Glutamatergic neuron (in vitro differentiated cells): ENCODE measurements at regions not wholly inside any gene's neighbourhood (a gene's known extent, or its start where the extent isn't known, plus 50 kb on each side); places are given as distances from the start of the nearest gene placed in this dataset.

Experiments
- DNase-seq: peaks from one replicate; pipeline ENCODE4 v3.0.0; 2022
- H3K27ac Mint-ChIP-seq: one replicate; pipeline ENCODE4 v1.8.0; 2020; ENCODE audit warnings: mild to moderate bottlenecking, mixed read lengths, inconsistent platforms; ENCODE audit not compliant: unreplicated experiment
- H3K27me3 Mint-ChIP-seq: one replicate; pipeline ENCODE4 v1.8.0; 2020; ENCODE audit warnings: mild to moderate bottlenecking, moderate library complexity, mixed read lengths, inconsistent platforms; ENCODE audit not compliant: unreplicated experiment
- H3K36me3 Mint-ChIP-seq: one replicate; pipeline ENCODE4 v1.8.0; 2020; ENCODE audit warnings: mild to moderate bottlenecking, mixed read lengths, inconsistent platforms; ENCODE audit not compliant: unreplicated experiment
- H3K4me1 Mint-ChIP-seq: one replicate; pipeline ENCODE4 v1.8.0; 2020; ENCODE audit warnings: mild to moderate bottlenecking, low read depth, mixed read lengths, inconsistent platforms; ENCODE audit not compliant: unreplicated experiment
- H3K4me3 Mint-ChIP-seq: one replicate; pipeline ENCODE4 v1.8.0; 2020; ENCODE audit warnings: mild to moderate bottlenecking, mixed read lengths, inconsistent platforms; ENCODE audit not compliant: unreplicated experiment
- H3K9me3 Mint-ChIP-seq: one replicate; pipeline ENCODE4 v1.8.0; 2020; ENCODE audit warnings: mild to moderate bottlenecking, moderate library complexity, mixed read lengths, inconsistent platforms; ENCODE audit not compliant: unreplicated experiment
- CTCF ChIP-seq: fragments of 200-600 bp; sonication (generic); IDR thresholded peaks from one replicate; pipeline ENCODE4 v1.5.0; 2021; ENCODE audit not compliant: partially characterized antibody, unreplicated experiment

- H3K27ac Mint-ChIP-seq, result no peak overlapping the region
- peaks cover 4% of the 10 kb centered on the region for H3K36me3 Mint-ChIP-seq
- DNase-seq, result no peak
- H3K4me1 Mint-ChIP-seq, result no peaks in the 10 kb centered on the region
- H3K9me3 Mint-ChIP-seq, result peaks cover 7% of the 10 kb centered on the region
- H3K4me3 Mint-ChIP-seq, result no peak overlapping the region
- peaks cover 4% of the 10 kb centered on the region for H3K27me3 Mint-ChIP-seq
- no peak for TF ChIP-seq CTCF
Observed at GRCh38 chr11:10991393-10991792, 133.5 kb upstream of the ZBED5 start.

GRCh38 chr11:10990637-10991193, 132.9 kb upstream of the ZBED5 start:
- peaks cover 4% of the 10 kb centered on the region for H3K27me3 Mint-ChIP-seq
- no peak overlapping the region for H3K27ac Mint-ChIP-seq
- DNase-seq, result no peak
- peaks cover 7% of the 10 kb centered on the region for H3K9me3 Mint-ChIP-seq
- no peak overlapping the region for H3K4me3 Mint-ChIP-seq
- peaks cover 4% of the 10 kb centered on the region for H3K36me3 Mint-ChIP-seq
- no peaks in the 10 kb centered on the region for H3K4me1 Mint-ChIP-seq
- no peak for TF ChIP-seq CTCF

DNA sequence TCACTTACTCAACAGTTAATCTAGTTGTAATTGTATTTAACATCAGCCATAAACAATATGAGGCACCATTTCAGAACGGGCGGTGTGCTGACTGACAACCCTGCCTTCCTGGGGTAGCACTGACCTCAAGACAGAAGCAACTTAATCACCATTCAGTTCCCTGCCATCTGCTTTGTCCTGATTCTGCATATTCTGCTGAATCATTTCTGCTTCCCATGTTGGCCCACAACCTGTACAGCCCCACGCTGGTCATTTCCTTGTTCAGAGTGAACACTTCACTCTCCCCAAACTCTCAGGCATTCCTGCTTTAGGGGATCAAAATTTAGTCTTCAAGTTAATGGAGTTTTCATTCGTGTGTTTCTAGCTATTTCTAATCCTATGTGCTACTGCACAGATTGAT, 132.3 kb upstream of the ZBED5 start:
- peaks cover 4% of the 10 kb centered on the region for H3K36me3 Mint-ChIP-seq
- no peak for DNase-seq
- peaks cover 7% of the 10 kb centered on the region for H3K9me3 Mint-ChIP-seq
- peaks cover 4% of the 10 kb centered on the region for H3K27me3 Mint-ChIP-seq
- no peak overlapping the region for H3K27ac Mint-ChIP-seq
- no peaks in the 10 kb centered on the region for H3K4me1 Mint-ChIP-seq
- TF ChIP-seq CTCF, result no peak
- H3K4me3 Mint-ChIP-seq, result no peak overlapping the region

- Mint-ChIP-seq H3K4me3 (no peak overlapping the region), H3K27ac (no peak overlapping the region), H3K9me3 (peaks cover 3% of the 10 kb centered on the region), H3K4me1 (no peaks in the 10 kb centered on the region), H3K27me3 (peaks cover 4% of the 10 kb centered on the region), H3K36me3 (no peaks in the 10 kb centered on the region)
- no peak for DNase-seq
- no peak for TF ChIP-seq CTCF
Observed at GRCh38 chr11:10986006-10986405, 128.2 kb upstream of the ZBED5 start.

DNA sequence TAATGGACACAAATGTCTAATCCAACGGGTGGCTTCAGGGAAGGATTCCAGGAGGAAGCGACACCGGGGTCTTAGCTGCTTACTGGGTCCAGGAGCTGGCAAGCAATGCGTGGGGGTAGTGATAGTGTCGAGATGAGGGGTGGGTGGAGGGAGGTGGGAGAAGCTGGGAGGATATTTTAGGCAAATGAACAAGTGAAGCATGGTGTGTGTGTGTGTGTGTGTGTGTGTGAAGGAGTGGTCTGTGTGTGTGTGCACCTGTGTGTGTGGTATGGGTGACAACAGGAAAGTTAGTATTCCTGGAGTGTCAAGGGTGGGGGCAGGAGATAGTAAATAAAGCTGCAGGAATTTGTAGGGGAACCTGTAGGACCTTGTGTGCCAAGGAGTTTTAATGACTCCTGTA, 126.9 kb upstream of the ZBED5 start:
- no peak for DNase-seq
- TF ChIP-seq CTCF, result no peak
- Mint-ChIP-seq H3K4me3 (no peak overlapping the region), H3K27me3 (peaks cover 4% of the 10 kb centered on the region), H3K27ac (no peak overlapping the region), H3K36me3 (no peaks in the 10 kb centered on the region), H3K9me3 (peaks cover 3% of the 10 kb centered on the region), H3K4me1 (no peaks in the 10 kb centered on the region)
